ENCODE measurements at regions not wholly inside any gene's neighbourhood (a gene's known extent, or its start where the extent isn't known, plus 50 kb on each side); places are given as distances from the start of the nearest gene placed in this dataset.

DNA sequence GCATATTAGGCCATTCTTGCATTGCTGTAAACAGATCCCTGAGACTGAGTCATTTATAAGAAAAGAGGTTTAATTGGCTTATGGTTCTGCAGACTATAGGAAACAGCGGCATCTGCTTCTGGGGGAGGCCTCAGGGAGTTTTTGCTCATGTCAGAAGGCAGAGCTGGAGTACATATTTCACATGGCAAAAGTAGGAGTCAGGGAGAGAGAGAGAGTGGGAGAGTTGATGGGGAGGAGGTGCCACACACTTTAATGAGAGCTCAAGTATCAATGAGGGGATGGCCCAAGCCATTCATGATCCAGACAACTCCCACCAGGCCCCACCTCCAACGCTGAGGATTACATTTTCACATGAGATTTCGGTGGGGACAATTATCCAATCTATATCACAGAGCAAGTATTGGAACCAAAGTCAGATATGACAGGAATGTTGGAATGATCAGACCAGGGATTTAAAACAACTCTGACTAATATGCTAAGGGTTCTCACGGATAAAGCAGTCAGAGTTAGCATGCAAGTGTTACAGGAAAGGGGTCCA, 795.3 kb upstream of the CELF2 start:
- DNase-seq = no peak

DNA sequence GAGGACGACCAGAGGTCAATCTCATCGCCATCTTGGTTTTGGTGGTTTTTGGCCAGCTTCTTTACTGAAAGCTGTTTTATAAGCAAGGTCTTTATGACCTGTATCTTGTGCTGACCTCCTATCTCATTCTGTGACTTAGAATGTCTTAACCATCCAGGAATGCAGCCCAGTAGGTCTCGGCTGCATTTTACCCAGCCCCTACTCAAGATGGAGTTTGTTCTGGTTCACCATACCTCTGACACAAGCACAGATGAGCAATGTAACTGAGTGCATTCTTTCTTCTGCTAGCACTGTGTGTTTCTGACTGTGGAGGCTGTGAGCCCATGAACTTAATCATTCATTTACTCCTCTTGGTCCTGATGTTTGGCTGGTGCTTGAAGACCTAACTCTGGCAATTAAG, 794.5 kb upstream of the CELF2 start:
- DNase-seq = no peak

DNA sequence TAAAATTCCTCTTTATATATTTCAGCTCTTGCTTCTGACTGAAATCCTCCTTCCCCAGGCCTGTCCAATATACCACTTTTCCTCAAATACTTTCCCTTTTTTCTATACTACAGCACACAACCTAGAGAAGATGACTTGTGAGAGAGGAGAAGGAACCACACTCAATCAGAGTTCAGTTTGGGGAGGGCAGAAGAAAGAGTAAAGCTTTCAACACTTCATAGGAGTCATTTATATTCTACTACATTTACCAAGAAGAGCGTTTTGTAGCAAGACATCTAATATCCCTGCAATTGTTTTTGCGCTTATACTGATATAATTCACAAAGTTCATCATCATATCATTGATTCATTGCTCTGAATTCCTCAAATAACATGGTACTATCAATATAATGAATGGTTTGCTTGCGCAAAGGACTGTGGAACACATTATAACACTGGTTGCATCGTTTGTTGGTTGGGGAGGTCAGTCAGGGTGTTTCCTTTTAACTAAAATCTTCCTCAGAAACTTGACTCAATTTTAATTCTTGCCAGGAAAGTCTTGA, 792.5 kb upstream of the CELF2 start:
- no peak for DNase-seq

DNA sequence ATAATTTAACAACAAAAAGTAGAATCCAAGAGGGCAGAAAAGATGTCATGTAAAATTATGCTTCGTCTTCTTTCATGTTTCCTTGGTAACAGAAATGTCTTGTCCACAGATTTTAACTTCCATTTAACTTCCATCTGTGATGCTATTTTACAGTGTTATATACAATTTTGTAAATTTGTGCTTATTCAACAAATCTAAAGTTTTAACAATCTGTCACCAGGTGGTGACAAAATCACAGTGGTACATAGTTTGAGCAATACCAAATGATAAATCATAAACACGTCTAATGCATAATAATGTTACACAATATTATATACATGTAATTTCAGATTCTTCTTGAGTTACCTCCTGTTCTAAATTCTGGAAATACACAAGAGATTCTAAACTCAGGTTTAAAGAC, 784.4 kb upstream of the CELF2 start:
- no peak for DNase-seq

DNA sequence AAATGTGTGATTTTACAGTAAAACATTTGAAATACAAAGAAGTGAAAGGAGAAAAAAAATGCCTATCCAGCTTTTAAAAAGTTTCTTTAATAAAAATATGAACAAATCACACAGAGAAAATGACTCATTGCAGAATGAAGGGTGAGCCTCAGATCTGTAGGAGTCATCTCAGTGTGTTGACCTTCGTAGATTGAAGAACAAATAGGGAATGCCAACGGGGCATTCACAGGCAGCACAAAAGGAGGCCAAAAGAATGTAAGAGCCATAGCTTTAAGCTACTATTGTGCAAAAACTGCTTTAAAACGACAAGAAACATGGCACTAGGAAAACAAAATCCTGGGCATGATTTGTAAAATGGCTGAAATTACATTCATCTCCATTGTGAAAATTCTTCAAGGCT, 782.7 kb upstream of the CELF2 start:
- DNase-seq = no peak

GRCh38 chr10:10247585-10247984, 770.1 kb upstream of the CELF2 start:
- no peak for DNase-seq

- DNase-seq = no peak
These were observed 760.8 kb upstream of the CELF2 start for GRCh38 chr10:10256860-10257259.

- no peak for DNase-seq
These were observed 758.7 kb upstream of the CELF2 start for GRCh38 chr10:10259013-10259412.

DNA sequence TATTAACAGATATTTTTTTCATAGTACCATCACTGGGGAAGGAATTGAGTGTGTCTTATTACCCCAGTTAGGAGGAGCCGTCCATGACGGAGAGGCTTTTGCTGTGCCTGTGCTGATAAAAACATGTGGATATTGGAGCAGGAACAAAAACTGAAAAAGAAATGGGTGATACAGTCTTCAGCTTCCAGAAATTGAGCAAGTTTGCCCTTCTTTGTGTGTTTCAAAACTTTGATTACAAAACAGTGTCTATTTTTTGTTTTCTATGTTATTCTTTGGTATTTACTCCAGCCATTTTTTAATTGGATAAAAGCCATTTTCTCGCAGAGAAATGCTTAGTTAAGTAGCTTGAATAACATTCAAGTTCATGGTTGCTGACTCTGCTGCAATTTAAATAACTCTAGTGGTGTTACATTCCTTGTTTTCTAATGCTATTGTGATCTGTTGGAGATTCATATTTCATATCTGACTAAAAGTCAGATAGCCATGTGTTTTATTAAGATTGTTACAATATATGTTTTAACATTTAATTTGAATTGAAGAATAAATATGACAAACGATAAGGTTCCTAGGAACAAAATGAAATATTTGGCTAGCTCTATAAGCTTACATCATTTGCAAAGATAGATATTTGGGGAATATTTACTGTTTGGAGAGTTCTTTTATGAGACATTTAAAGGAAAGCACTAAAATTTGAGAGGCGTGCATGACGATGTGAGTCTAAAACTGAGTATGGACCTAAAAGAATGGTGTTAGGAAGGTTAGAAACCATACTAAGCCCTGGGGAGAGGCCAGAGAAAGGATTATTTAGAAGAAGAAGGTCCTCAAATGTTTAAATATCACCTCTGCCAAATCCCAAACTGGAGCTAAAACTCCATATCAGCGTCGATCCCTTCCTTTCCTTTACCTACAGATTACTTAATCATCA, 747.3 kb upstream of the CELF2 start:
- no peak for DNase-seq

DNA sequence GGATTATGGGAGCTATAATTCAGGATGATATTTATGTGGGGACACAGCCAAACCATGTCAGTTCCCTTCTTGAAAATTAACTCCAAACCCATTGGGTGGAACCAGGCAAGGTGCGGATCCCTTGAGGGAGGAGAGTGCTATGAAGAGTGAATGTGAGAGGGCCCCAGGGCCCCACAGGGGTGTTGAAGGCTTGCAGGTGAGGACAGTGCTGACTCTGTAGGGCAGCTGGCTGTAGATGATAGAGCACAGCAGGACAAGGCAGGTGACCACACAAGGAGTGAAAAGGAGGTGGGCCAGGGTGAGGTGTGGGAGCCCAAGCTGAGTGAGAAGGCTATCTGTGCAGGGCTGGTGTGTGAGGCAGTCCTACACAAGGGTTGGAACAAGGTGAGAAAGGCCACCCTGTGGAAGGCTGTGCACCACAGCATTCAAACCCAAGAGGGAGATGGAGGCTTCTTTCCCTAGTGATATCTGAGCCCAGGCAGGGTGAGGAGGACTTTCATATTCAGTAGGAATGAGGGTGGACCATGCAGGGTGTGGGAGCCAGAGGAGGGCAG, 746.0 kb upstream of the CELF2 start:
- DNase-seq = no peak

GRCh38 chr10:10273661-10274060, 744.0 kb upstream of the CELF2 start:
- no peak for DNase-seq

GRCh38 chr10:10279906-10280305, 737.8 kb upstream of the CELF2 start:
- DNase-seq = no peak

DNA sequence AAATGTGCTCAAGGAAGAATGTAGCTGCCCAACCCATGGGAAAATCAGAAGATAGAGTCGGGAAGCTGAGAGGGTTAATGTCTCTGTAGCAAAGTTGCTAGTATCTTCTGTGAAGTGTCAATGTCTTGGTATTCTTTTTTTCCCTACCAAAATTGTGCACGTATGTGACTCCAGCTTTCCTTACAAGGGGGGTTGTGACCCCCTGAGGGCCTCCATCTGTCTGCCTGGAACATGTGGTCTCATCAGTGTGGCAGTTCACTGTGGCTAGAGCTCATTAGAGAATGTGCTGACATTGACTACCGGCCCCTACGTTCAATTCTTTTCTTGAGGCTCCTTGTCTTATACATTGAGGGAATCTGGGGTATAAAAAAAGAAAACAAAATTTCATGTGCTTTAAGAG, 725.2 kb upstream of the CELF2 start:
- no peak for DNase-seq

DNA sequence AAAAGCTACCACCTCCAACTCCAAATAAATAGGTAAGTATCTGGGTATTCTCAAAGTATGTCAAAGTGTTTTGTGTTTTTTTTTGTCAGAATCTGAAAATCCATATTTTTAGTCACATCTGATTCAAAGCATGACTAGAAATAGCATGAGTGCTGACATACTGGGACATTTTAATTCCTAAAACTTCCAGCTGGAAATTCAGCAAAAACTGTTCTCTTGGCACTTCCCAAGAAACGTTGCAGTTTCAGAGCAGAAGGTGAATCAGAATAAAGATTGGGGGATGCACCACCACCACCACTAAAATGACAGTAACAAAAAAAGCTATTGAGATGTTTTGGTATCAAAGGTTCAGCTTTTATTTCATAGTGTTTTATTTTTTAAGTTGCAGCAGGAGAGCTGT, 724.6 kb upstream of the CELF2 start:
- no peak for DNase-seq

GRCh38 chr10:10293481-10293951, 724.2 kb upstream of the CELF2 start:
- no peak for DNase-seq

GRCh38 chr10:10294184-10294880, 723.3 kb upstream of the CELF2 start:
- DNase-seq = no peak

DNA sequence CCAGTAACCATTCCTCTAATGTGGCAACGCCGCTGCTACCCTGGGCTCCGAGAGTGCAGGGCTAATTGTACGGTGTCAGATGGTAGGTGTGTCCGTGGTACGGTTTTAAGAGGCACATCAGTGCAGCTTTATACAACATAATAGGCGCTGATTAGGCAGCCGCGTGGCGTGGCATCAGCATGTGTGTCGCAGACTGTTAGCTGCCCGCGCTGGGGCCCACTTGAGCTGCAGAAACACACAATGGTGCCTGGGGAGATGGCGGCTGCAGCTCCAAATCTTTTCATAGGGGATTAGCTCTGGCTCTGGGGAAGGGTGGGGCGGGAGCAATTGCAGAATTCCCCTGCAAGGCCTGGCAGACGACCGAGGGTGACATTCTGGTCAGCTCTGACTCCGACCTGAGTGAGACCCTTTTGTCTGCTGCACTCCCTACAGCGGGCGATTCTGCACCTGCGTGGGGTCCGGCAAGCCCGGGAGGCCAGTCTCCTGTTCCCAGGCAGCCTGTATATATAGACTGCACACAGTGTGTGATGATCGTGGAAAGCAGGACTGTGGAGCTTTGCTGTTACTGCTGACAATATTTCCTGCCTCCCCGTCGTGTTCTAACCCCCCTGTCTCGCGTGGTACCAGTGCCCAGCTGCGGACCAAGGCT, 722.7 kb upstream of the CELF2 start:
- DNase-seq = no peak

- no peak for DNase-seq
These were observed 722.1 kb upstream of the CELF2 start for GRCh38 chr10:10295537-10295936.

DNA sequence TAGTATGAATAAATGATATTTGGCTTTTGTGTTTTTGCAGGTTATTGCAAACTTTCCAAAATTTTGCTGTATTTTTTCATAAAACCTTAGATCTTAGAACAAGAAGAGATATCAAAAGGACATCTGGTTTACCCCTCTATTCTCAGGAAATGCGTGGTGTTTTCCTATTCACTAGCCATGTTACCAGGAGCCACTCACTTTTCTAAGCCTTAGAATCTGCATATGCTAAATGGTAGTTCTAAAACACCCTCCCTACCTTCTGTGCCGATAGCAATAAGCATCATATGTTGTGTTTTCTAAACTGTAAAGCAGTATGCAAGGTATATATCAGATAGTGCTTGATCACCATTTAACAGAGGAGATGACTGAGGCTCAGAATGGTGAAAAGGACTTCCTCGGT, 715.0 kb upstream of the CELF2 start:
- DNase-seq = no peak

DNA sequence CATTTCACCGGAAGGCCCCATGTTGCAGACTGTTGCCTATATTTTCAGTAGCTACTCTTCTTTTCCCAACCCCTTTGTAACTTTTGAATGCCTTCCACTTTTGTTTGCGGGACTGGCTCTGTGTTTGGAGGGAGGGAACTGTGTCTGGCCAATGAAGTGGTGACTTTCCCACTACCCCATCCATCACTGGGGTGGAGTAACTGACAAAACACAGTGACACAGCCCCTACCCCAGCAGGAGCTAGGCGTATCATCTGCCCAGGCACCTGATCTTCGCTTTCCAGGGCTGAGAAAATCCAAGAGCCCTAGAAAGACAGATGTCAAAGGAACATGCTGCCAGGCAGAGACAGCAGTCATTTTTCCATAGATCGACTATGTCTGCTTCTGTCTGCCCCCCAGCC, 710.6 kb upstream of the CELF2 start:
- DNase-seq = no peak

DNA sequence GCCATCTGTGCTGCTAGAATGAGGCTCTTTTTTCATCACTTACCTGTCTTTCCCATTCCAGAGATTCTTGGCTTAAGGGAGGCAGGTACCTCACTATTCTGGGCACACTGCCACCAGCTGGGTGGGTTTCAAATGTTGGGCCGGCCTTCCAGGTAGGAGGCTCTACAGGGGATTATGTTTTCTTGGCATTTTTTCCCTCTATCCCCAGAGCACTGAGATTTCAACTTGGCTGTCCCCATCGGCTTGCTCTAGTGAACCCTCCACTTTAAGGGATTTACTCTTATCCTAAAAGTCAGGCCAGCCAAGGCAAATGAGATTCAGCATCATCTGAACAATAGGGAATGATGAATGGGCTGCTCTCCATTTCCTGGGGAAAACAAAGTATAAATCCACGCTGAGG, 710.1 kb upstream of the CELF2 start:
- DNase-seq = no peak

DNA sequence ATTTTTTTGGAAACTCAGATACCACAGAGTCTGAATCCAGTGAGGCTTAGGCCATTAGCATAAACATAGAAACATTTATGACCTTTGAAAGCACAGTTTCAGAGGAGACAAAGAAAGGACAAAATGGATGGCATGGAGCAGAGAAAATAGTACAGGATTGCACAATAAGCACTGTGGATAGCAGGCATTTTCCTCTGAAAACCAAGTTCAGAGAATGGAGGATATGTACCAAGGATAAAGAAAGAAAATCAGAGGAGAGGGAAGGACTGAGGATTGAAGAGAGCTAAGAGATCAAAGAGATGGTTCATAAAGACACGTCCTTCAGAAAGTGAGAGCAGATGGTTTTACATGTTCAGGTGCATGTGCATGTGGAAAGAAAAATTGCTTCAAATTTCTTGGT, 707.2 kb upstream of the CELF2 start:
- no peak for DNase-seq

GRCh38 chr10:10311966-10312365, 705.7 kb upstream of the CELF2 start:
- no peak for DNase-seq

Measured in hematopoietic multipotent progenitor cell treated with erythropoietin and hydrocortisone succinate and interleukin-3 and kit ligand, for 8 days (in vitro differentiated cells).